ENCODE measurements at regions not wholly inside any gene's neighbourhood (a gene's known extent, or its start where the extent isn't known, plus 50 kb on each side); places are given as distances from the start of the nearest gene placed in this dataset.

GRCh38 chr12:105462831-105463230 lies 132.3 kb downstream of the C12orf75 start:
- WGBS (ENCODE audit: low lambda C conversion rate) = 3% methylated on average over 2 of the region's 2 CpGs
- Histone ChIP-seq H3K4me3 (replicated peaks in 1 of 3; ENCODE audit: insufficient read depth in 1 of 3, low read depth in 2 of 3, low read length in 3 of 3) (no peak overlapping the region), H2AFZ (ENCODE audit: low read length) (no peak overlapping the region), H3K79me2 (ENCODE audit: insufficient read depth, low read length) (no peaks in the 10 kb centered on the region), H4K20me1 (ENCODE audit: insufficient read depth, low read length) (no peaks in the 10 kb centered on the region), H3K27me3 (ENCODE audit: control insufficient read depth in 1 of 2, insufficient read depth in 2 of 2, low read length in 2 of 2) (peaks cover 0 to 2% of the 10 kb centered on the region in 2 experiments; a peak in 3 of 5 replicates), H3K27ac (ENCODE audit: extremely low read length, insufficient read depth, low read length) (no peak overlapping the region), H3K9me3 (ENCODE audit: low read length) (no peaks in the 10 kb centered on the region), H3K9ac (ENCODE audit: insufficient read depth, low read depth, low read length) (no peak overlapping the region), H3K4me2 (ENCODE audit: low read depth, low read length) (no peak overlapping the region), H3K36me3 (replicated peaks in 1 of 2; ENCODE audit: control insufficient read depth in 1 of 2, insufficient read depth in 2 of 2, low read length in 2 of 2) (no peaks in the 10 kb centered on the region), H3K4me1 (ENCODE audit: insufficient read depth, low read length) (no peaks in the 10 kb centered on the region)
- TF ChIP-seq MIXL1 (CRISPR knock-in tag; IDR thresholded peaks at IDR 0.05) = no peak
- ChIA-PET CTCF (ENCODE audit: low intra/inter-chr PET ratio, low total read pairs) (no interaction called here), POLR2A (no interaction called here)
- ATAC-seq (no peak), FAIRE-seq (no peak), DNase-seq (ENCODE audit: low spot score) (no peak)
- in situ Hi-C loops (cut with HindIII; ENCODE audit: extremely low pct_ligation_motif_present, low pct_unique_long_range_greater_than_20kb) (no loop called here), intact Hi-C loops (cut with micrococcal nuclease; ENCODE audit: unreplicated experiment) (no loop called here)
- no TSS peak for BruUV-seq (replicated peaks)

GRCh38 chr12:105464406-105464805 lies 133.9 kb downstream of the C12orf75 start:
- intact Hi-C loops (cut with micrococcal nuclease; ENCODE audit: unreplicated experiment) (no loop called here), in situ Hi-C loops (cut with HindIII; ENCODE audit: extremely low pct_ligation_motif_present, low pct_unique_long_range_greater_than_20kb) (no loop called here)
- Histone ChIP-seq H3K4me3 (replicated peaks in 1 of 3; ENCODE audit: insufficient read depth in 1 of 3, low read depth in 2 of 3, low read length in 3 of 3) (no peak overlapping the region), H4K20me1 (ENCODE audit: insufficient read depth, low read length) (no peaks in the 10 kb centered on the region), H3K9ac (ENCODE audit: insufficient read depth, low read depth, low read length) (no peak overlapping the region), H3K27me3 (ENCODE audit: control insufficient read depth in 1 of 2, insufficient read depth in 2 of 2, low read length in 2 of 2) (peaks cover 0 to 7% of the 10 kb centered on the region in 2 experiments; a peak in 3 of 5 replicates), H3K27ac (ENCODE audit: extremely low read length, insufficient read depth, low read length) (no peak overlapping the region), H3K36me3 (replicated peaks in 1 of 2; ENCODE audit: control insufficient read depth in 1 of 2, insufficient read depth in 2 of 2, low read length in 2 of 2) (no peaks in the 10 kb centered on the region), H3K4me2 (ENCODE audit: low read depth, low read length) (no peak overlapping the region), H2AFZ (ENCODE audit: low read length) (no peak overlapping the region), H3K4me1 (ENCODE audit: insufficient read depth, low read length) (no peaks in the 10 kb centered on the region), H3K79me2 (ENCODE audit: insufficient read depth, low read length) (no peaks in the 10 kb centered on the region), H3K9me3 (ENCODE audit: low read length) (no peaks in the 10 kb centered on the region)
- ChIA-PET CTCF (ENCODE audit: low intra/inter-chr PET ratio, low total read pairs) (no interaction called here), POLR2A (no interaction called here)
- 0% methylated on average over 3 of the region's 3 CpGs for WGBS (ENCODE audit: low lambda C conversion rate)
- DNase-seq (ENCODE audit: low spot score) (no peak), ATAC-seq (no peak), FAIRE-seq (no peak)
- TF ChIP-seq ZNF891 (CRISPR knock-in tag; IDR thresholded peaks at IDR 0.05) (no peak), ZBTB49 (CRISPR knock-in tag; IDR thresholded peaks at IDR 0.05; ENCODE audit: borderline replicate concordance) (no peak), FOXO4 (CRISPR knock-in tag; conservative IDR thresholded peaks at IDR 0.05) (no peak), JUN (CRISPR knock-in tag; IDR thresholded peaks at IDR 0.05) (no peak), SALL2 (CRISPR knock-in tag; IDR thresholded peaks at IDR 0.05) (no peak), HMGXB4 (CRISPR knock-in tag; IDR thresholded peaks at IDR 0.05; ENCODE audit: borderline replicate concordance in 1 of 2, low read depth in 1 of 2) (no peak)
- BruUV-seq (replicated peaks) = no TSS peak
